ENCODE measurements at regions not wholly inside any gene's neighbourhood (a gene's known extent, or its start where the extent isn't known, plus 50 kb on each side); places are given as distances from the start of the nearest gene placed in this dataset.

DNA sequence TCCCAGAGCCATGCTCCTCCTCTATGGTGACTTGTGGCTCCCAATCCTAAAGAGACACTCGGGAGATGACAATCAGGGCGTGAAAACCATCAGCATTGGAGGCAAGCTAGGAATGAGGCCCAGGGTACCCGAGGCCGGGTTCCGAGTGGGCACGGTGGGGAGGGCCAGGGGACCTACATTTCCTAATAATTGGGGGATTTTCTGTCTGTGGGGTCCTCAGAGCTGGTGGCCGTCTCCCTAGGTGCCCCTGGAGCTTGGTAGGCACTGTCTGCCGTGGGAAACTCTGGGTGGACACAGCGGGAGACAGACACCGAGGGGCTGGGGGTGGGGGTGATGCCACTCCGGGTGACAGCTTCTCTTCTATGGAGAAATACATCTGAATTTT is 312.5 kb upstream of the TNRC6C start:
- Histone ChIP-seq H3K36me3 (no peaks in the 10 kb centered on the region), H3K9me3 (no peaks in the 10 kb centered on the region), H3K4me3 (ENCODE audit: low read depth in 1 of 2, low read length in 1 of 2) (no peak overlapping the region), H3K4me1 (ENCODE audit: control insufficient read depth in 1 of 2, insufficient read depth in 1 of 2, low read depth in 1 of 2, low read length in 1 of 2) (no peaks in the 10 kb centered on the region), H3K27me3 (peaks cover 17% of the 10 kb centered on the region), H3K27ac (no peak overlapping the region)
- TF ChIP-seq, protein P1, sequence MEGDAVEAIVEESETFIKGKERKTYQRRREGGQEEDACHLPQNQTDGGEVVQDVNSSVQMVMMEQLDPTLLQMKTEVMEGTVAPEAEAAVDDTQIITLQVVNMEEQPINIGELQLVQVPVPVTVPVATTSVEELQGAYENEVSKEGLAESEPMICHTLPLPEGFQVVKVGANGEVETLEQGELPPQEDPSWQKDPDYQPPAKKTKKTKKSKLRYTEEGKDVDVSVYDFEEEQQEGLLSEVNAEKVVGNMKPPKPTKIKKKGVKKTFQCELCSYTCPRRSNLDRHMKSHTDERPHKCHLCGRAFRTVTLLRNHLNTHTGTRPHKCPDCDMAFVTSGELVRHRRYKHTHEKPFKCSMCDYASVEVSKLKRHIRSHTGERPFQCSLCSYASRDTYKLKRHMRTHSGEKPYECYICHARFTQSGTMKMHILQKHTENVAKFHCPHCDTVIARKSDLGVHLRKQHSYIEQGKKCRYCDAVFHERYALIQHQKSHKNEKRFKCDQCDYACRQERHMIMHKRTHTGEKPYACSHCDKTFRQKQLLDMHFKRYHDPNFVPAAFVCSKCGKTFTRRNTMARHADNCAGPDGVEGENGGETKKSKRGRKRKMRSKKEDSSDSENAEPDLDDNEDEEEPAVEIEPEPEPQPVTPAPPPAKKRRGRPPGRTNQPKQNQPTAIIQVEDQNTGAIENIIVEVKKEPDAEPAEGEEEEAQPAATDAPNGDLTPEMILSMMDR (IDR thresholded peaks at IDR 0.05) = no peak

GRCh38 chr17:77647531-77647930 is 311.0 kb upstream of the TNRC6C start:
- H3K36me3 ChIP-seq = no peaks in the 10 kb centered on the region
- no peaks in the 10 kb centered on the region for H3K4me1 ChIP-seq (ENCODE audit: control insufficient read depth in 1 of 2, insufficient read depth in 1 of 2, low read depth in 1 of 2, low read length in 1 of 2)
- H3K9me3 ChIP-seq = no peaks in the 10 kb centered on the region
- peaks cover 17% of the 10 kb centered on the region for H3K27me3 ChIP-seq
- TF ChIP-seq, protein P1 (IDR thresholded peaks at IDR 0.05) = no peak
- no peak overlapping the region for H3K4me3 ChIP-seq (ENCODE audit: low read depth in 1 of 2, low read length in 1 of 2)
- H3K27ac ChIP-seq = no peak overlapping the region

DNA sequence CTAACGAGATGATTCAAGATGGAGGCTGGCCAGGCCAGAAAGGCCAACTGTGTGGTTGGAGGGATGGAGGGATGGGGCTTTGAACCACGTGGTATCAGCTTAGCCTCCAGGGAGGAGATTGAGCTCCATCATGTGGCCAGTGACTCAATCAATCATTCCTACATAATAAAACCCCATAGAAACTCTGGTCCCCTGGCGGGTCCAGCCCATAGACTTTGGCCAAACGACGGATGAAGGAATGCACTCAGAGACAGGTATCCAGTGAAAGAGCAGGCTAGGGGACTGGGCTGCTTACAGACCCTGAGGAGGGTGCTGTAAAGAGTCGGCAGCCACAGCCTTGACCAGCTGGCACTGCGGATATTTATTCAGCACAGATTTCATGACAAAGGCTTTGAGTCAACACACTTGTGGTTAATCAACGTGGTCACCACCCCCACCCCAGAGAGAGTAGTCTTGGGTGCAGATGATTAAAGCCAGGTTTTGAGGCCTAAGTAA is 308.7 kb upstream of the TNRC6C start:
- H3K4me1 ChIP-seq (ENCODE audit: control insufficient read depth in 1 of 2, insufficient read depth in 1 of 2, low read depth in 1 of 2, low read length in 1 of 2) = no peaks in the 10 kb centered on the region
- no peaks in the 10 kb centered on the region for H3K9me3 ChIP-seq
- no peak overlapping the region for H3K4me3 ChIP-seq (ENCODE audit: low read depth in 1 of 2, low read length in 1 of 2)
- peaks cover 13% of the 10 kb centered on the region for H3K27me3 ChIP-seq
- no peaks in the 10 kb centered on the region for H3K36me3 ChIP-seq
- TF ChIP-seq, protein P1 (IDR thresholded peaks at IDR 0.05) = no peak
- no peak overlapping the region for H3K27ac ChIP-seq

DNA sequence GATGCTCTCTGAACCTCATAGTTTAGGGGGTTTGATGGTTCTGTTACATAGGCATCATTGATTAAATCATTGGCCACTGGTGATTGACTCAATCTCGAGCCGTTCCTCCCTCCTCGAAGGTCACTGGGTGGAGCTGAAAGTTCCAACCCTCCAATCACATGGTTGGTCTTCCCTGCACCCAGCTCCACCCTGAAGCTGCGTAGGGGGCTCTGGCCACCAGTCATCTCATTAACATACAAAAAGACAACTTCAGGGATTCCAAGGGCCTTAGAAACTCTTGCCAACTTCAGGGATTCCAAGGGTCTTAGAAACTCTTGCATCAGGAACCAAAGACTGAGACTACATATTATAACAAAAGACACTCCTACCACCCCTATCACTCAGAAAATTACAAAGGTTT is 306.5 kb upstream of the TNRC6C start:
- H3K36me3 ChIP-seq = no peaks in the 10 kb centered on the region
- no peak overlapping the region for H3K27ac ChIP-seq
- peaks cover 17% of the 10 kb centered on the region for H3K27me3 ChIP-seq
- H3K9me3 ChIP-seq = no peaks in the 10 kb centered on the region
- TF ChIP-seq, protein P1 (IDR thresholded peaks at IDR 0.05) = no peak
- no peaks in the 10 kb centered on the region for H3K4me1 ChIP-seq (ENCODE audit: control insufficient read depth in 1 of 2, insufficient read depth in 1 of 2, low read depth in 1 of 2, low read length in 1 of 2)
- no peak overlapping the region for H3K4me3 ChIP-seq (ENCODE audit: low read depth in 1 of 2, low read length in 1 of 2)

DNA sequence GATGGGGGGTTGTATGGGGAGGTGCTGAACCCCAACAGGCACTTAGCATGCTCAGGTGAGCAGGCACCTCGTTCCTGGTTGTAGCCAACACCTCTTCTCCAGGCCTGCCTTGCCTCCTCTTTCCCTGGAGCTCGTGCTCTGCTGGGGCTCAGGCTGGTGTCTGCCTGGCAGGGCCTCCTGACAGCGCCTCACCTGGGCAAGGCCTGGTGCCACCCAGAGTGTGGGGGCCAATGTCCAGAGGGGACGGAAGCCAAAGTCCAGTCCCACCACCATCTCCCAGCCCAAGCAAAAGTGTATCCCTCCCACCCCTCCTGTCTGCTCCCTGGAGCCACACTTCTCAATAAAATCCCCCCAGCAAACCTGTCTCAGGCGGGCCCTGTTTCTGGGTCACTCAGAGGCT is 304.2 kb upstream of the TNRC6C start:
- Histone ChIP-seq H3K9me3 (no peaks in the 10 kb centered on the region), H3K27me3 (peaks cover 33% of the 10 kb centered on the region), H3K4me3 (ENCODE audit: low read depth in 1 of 2, low read length in 1 of 2) (no peak overlapping the region), H3K4me1 (ENCODE audit: control insufficient read depth in 1 of 2, insufficient read depth in 1 of 2, low read depth in 1 of 2, low read length in 1 of 2) (no peaks in the 10 kb centered on the region), H3K27ac (no peak overlapping the region), H3K36me3 (no peaks in the 10 kb centered on the region)
- TF ChIP-seq, protein P1 (IDR thresholded peaks at IDR 0.05) = no peak

DNA sequence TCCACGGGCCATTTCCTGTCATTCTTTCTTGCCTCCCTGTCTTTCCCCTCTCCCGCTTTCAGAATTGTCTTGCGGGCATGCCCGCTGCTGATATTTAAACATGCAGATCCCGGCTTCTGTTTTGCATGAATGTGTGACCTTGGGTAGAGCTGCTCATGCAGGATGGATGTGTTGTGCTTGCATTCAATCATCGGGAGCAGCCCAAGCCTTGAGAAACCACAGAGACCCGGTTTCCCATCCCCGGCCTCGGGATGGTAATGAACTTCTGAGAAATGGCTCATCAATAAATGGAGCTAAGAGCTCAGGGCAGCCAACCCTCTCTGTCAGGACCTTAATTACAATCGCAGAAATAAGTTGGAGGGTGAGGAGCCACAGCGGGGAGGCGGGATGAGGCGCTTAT is 303.7 kb upstream of the TNRC6C start:
- no peaks in the 10 kb centered on the region for H3K4me1 ChIP-seq (ENCODE audit: control insufficient read depth in 1 of 2, insufficient read depth in 1 of 2, low read depth in 1 of 2, low read length in 1 of 2)
- peaks cover 33% of the 10 kb centered on the region for H3K27me3 ChIP-seq

More for the DNA sequence above, 303.7 kb upstream of the TNRC6C start:
- H3K27ac ChIP-seq = no peak overlapping the region
- TF ChIP-seq, protein P1 (IDR thresholded peaks at IDR 0.05) = no peak
- H3K4me3 ChIP-seq (ENCODE audit: low read depth in 1 of 2, low read length in 1 of 2) = no peak overlapping the region
- H3K9me3 ChIP-seq = no peaks in the 10 kb centered on the region
- no peaks in the 10 kb centered on the region for H3K36me3 ChIP-seq

Data from neutrophil (primary cell).